ENCODE measurements at regions not wholly inside any gene's neighbourhood (a gene's known extent, or its start where the extent isn't known, plus 50 kb on each side); places are given as distances from the start of the nearest gene placed in this dataset.

- CTCF ChIA-PET = no interaction called here
- H3K27me3 Mint-ChIP-seq (ENCODE audit: unreplicated experiment) = peaks cover 66% of the 10 kb centered on the region
These were observed 371.2 kb upstream of the SULF2 start for GRCh38 chr20:48156521-48156920.

GRCh38 chr20:48155268-48155667 is 370.0 kb upstream of the SULF2 start:
- BruUV-seq (replicated peaks) = no TSS peak
- Mint-ChIP-seq H3K27ac (ENCODE audit: unreplicated experiment) (no peak overlapping the region), H3K4me3 (ENCODE audit: low read depth, unreplicated experiment) (no peak overlapping the region), H3K4me1 (ENCODE audit: low read depth, unreplicated experiment) (peaks cover 8% of the 10 kb centered on the region), H3K9me3 (ENCODE audit: low read depth, unreplicated experiment) (peaks cover 7% of the 10 kb centered on the region), H3K27me3 (ENCODE audit: unreplicated experiment) (peaks cover 64% of the 10 kb centered on the region), H3K36me3 (ENCODE audit: insufficient read depth, unreplicated experiment) (no peaks in the 10 kb centered on the region)
- CTCF ChIA-PET = no interaction called here
- TF ChIP-seq, protein P1, sequence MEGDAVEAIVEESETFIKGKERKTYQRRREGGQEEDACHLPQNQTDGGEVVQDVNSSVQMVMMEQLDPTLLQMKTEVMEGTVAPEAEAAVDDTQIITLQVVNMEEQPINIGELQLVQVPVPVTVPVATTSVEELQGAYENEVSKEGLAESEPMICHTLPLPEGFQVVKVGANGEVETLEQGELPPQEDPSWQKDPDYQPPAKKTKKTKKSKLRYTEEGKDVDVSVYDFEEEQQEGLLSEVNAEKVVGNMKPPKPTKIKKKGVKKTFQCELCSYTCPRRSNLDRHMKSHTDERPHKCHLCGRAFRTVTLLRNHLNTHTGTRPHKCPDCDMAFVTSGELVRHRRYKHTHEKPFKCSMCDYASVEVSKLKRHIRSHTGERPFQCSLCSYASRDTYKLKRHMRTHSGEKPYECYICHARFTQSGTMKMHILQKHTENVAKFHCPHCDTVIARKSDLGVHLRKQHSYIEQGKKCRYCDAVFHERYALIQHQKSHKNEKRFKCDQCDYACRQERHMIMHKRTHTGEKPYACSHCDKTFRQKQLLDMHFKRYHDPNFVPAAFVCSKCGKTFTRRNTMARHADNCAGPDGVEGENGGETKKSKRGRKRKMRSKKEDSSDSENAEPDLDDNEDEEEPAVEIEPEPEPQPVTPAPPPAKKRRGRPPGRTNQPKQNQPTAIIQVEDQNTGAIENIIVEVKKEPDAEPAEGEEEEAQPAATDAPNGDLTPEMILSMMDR (IDR thresholded peaks at IDR 0.05; ENCODE audit: unreplicated experiment) = no peak
- intact Hi-C loops (cut with micrococcal nuclease; ENCODE audit: unreplicated experiment) = no loop called here
- DNase-seq = no peak

More at GRCh38 chr20:48156521-48156920, 371.2 kb upstream of the SULF2 start:
- no TSS peak for BruUV-seq (replicated peaks)
- peaks cover 7% of the 10 kb centered on the region for H3K9me3 Mint-ChIP-seq (ENCODE audit: low read depth, unreplicated experiment)
- TF ChIP-seq, protein P1 (IDR thresholded peaks at IDR 0.05; ENCODE audit: unreplicated experiment) = no peak
- peaks cover 4% of the 10 kb centered on the region for H3K36me3 Mint-ChIP-seq (ENCODE audit: insufficient read depth, unreplicated experiment)
- no peak overlapping the region for H3K27ac Mint-ChIP-seq (ENCODE audit: unreplicated experiment)
- DNase-seq = no peak
- intact Hi-C loops (cut with micrococcal nuclease; ENCODE audit: unreplicated experiment) = no loop called here
- peaks cover 8% of the 10 kb centered on the region for H3K4me1 Mint-ChIP-seq (ENCODE audit: low read depth, unreplicated experiment)
- H3K4me3 Mint-ChIP-seq (ENCODE audit: low read depth, unreplicated experiment) = no peak overlapping the region

- H3K27ac Mint-ChIP-seq (ENCODE audit: unreplicated experiment) = no peak overlapping the region
These were observed 368.9 kb upstream of the SULF2 start for GRCh38 chr20:48154040-48154765.

DNA sequence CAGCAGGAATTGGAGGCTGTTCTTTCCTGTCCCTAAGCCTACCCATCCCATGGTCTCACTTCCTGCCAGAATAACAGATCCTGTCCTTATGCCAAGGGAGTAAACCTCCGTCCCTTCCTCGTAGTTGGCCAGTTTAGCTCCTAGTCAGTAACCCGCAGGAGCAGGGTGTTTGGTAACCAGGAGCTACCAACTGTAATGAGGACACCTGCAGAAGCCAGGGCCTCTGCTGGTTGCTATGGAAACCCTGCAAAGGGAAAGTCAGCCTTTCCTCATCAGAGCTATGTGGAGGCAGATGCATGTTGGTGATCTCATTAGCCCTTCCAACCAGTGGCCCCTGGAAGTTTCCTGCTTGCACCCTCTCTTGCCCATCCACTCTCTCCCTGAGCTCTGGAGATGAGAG is 368.2 kb upstream of the SULF2 start:
- DNase-seq = no peak
- Mint-ChIP-seq H3K27ac (ENCODE audit: unreplicated experiment) (no peak overlapping the region), H3K27me3 (ENCODE audit: unreplicated experiment) (peaks cover 48% of the 10 kb centered on the region), H3K36me3 (ENCODE audit: insufficient read depth, unreplicated experiment) (no peaks in the 10 kb centered on the region), H3K4me3 (ENCODE audit: low read depth, unreplicated experiment) (no peak overlapping the region), H3K4me1 (ENCODE audit: low read depth, unreplicated experiment) (no peaks in the 10 kb centered on the region), H3K9me3 (ENCODE audit: low read depth, unreplicated experiment) (peaks cover 7% of the 10 kb centered on the region)
- CTCF ChIA-PET = interaction anchor here (1.6 kb wide), 1 partner anchor 18 kb away, joined by 3 read pairs; no protein-coding TSS in a partner anchor
- TF ChIP-seq, protein P1 (IDR thresholded peaks at IDR 0.05; ENCODE audit: unreplicated experiment) = no peak
- BruUV-seq (replicated peaks) = no TSS peak
- intact Hi-C loops (cut with micrococcal nuclease; ENCODE audit: unreplicated experiment) = no loop called here

More at GRCh38 chr20:48154040-48154765, 368.9 kb upstream of the SULF2 start:
- CTCF ChIA-PET = no interaction called here
- TF ChIP-seq, protein P1 (IDR thresholded peaks at IDR 0.05; ENCODE audit: unreplicated experiment) = no peak
- Mint-ChIP-seq H3K4me3 (ENCODE audit: low read depth, unreplicated experiment) (no peak overlapping the region), H3K36me3 (ENCODE audit: insufficient read depth, unreplicated experiment) (no peaks in the 10 kb centered on the region), H3K4me1 (ENCODE audit: low read depth, unreplicated experiment) (peaks cover 2% of the 10 kb centered on the region), H3K27me3 (ENCODE audit: unreplicated experiment) (peaks cover 53% of the 10 kb centered on the region), H3K9me3 (ENCODE audit: low read depth, unreplicated experiment) (peaks cover 7% of the 10 kb centered on the region)
- DNase-seq = no peak
- BruUV-seq (replicated peaks) = no TSS peak
- intact Hi-C loops (cut with micrococcal nuclease; ENCODE audit: unreplicated experiment) = no loop called here
